ENCODE measurements at regions not wholly inside any gene's neighbourhood (a gene's known extent, or its start where the extent isn't known, plus 50 kb on each side); places are given as distances from the start of the nearest gene placed in this dataset.

DNA sequence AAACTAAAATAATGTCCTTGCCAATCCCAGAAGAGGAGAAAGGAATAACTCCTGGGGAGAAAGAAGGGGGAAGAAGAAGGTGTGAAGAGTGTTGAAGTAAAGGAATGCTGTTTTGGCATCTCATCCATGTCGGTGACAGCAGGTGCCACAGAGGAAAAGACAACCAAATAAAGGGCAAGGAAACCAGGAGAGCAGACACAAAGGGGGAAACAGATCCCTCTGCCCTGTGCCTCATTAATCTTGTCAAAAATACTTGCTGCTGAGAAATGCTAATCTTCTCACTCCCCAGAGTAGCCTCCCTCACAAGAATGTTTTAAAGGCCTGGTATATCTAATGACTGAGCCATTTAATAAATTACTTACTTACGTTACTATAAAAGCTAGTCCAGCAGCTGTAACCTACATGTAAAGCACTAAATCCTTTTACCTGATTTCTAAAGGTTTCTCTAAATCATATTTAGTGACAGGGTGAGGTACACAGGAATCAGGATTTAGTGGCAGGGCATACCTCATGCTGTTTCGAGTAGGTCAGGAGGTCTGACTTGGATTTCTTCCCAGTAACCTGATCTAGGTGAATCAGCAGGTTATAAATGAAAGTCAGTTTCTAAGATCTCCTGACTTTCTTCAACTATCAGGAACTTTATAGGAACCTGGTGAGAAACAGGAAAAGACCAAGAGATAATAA lies 377.1 kb downstream of the CENPW start:
- DNase-seq (ENCODE audit: low spot score in 2 of 2) = no peak
- H3K27ac ChIP-seq = no peak overlapping the region
- intact Hi-C loops (cut with DNase I; ENCODE audit: low total_unique reads) = no loop called here
- no peaks in the 10 kb centered on the region for H3K9me3 ChIP-seq
- no peak overlapping the region for H3K4me3 ChIP-seq
- no peaks in the 10 kb centered on the region for H3K4me1 ChIP-seq
- H3K27me3 ChIP-seq = no peaks in the 10 kb centered on the region
- H3K36me3 ChIP-seq = no peaks in the 10 kb centered on the region
- TF ChIP-seq POLR2AphosphoS5 (IDR thresholded peaks at IDR 0.05) = no peak
- no peak for TF ChIP-seq POLR2A (IDR thresholded peaks at IDR 0.05)
- TF ChIP-seq, protein P1, sequence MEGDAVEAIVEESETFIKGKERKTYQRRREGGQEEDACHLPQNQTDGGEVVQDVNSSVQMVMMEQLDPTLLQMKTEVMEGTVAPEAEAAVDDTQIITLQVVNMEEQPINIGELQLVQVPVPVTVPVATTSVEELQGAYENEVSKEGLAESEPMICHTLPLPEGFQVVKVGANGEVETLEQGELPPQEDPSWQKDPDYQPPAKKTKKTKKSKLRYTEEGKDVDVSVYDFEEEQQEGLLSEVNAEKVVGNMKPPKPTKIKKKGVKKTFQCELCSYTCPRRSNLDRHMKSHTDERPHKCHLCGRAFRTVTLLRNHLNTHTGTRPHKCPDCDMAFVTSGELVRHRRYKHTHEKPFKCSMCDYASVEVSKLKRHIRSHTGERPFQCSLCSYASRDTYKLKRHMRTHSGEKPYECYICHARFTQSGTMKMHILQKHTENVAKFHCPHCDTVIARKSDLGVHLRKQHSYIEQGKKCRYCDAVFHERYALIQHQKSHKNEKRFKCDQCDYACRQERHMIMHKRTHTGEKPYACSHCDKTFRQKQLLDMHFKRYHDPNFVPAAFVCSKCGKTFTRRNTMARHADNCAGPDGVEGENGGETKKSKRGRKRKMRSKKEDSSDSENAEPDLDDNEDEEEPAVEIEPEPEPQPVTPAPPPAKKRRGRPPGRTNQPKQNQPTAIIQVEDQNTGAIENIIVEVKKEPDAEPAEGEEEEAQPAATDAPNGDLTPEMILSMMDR (IDR thresholded peaks at IDR 0.05) = no peak

DNA sequence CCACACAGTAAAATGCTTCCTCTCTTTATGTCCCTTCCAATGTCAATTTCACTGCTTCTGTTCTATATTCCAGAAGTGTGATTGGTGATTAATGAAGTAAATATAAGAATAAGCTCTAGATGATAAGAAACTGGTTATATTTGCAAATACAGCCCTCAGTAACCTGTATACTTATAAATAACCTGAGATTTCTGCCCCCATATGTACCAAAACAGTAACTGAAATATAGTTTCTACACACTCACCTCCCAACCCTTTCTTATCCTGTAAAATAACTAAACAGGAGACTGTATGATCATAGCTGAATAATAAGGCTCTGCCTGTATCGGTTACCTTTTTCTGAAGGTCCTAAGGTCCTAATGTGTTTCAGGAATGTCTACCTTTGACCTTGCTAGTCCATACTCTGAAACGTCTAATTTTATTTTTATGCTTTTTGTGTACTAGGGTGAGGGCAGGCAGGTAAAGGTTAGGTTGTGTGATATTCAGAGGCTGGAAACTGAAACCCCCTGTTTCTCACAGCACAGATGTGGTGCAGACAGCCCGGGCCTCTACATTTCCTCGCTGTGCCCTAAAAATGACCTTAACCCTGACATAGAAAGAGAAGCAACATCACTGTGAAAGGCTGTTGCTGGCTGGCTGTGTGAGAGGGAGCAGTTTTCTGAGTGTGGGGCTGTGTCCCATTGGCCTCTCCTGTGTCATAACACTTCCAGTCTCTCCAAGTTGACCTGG lies 378.8 kb downstream of the CENPW start:
- Histone ChIP-seq H3K9me3 (no peaks in the 10 kb centered on the region), H3K4me1 (no peaks in the 10 kb centered on the region), H3K4me3 (no peak overlapping the region), H3K27me3 (no peaks in the 10 kb centered on the region), H3K27ac (no peak overlapping the region), H3K36me3 (no peaks in the 10 kb centered on the region)
- TF ChIP-seq POLR2AphosphoS5 (IDR thresholded peaks at IDR 0.05) = no peak
- TF ChIP-seq POLR2A (IDR thresholded peaks at IDR 0.05) = no peak
- TF ChIP-seq, protein P1 (IDR thresholded peaks at IDR 0.05) = no peak
- no peak for DNase-seq (ENCODE audit: low spot score in 2 of 2)
- intact Hi-C loops (cut with DNase I; ENCODE audit: low total_unique reads) = no loop called here

DNA sequence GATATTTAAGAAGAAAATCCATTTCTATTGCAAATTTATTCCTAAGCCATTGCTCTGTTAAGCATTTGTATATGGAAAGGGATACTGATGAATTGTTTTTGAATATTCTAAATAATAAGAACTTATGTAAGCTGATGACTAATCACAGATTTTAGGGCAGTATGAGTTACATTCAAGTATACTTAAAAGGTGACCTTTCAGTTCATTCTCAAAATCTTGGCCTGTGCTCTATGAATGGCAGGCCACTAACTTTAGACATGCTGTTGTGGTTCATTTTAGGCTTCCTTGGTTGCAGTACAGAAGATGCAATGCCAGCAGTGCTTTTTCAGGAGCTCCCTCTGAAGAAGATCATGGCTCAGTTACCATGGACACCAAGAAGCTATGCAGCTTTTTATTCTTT lies 380.4 kb downstream of the CENPW start:
- DNase-seq (ENCODE audit: low spot score in 2 of 2) = no peak
- TF ChIP-seq POLR2AphosphoS5 (IDR thresholded peaks at IDR 0.05) (no peak), POLR2A (IDR thresholded peaks at IDR 0.05) (no peak)
- TF ChIP-seq, protein P1 (IDR thresholded peaks at IDR 0.05) = no peak

DNA sequence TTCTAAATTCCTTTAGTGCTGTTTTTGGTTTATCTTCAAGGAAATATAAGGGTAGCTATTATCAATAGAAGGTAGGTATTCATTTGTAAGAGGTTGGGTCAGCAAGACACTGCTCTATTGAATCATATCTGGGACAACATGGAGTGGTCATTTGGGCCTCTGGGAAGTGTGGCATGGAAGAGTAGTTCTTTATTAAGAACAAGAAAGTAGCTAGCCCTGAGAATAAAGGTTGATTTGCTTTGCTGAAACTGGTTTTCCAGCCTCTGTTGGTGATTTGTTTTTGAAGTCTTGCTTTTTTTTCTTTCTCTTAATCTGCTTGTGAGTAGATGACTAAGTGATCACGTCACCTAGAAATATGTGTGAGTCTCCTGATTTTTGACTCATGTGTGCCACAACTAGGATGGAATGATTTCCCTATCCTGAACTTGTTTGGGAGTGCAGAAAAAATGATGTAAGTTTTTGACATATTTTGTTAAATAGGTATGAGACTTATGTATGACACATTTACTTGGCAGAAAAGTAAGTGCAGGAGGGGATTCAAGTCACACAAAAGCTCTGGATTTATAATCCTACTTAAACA lies 381.8 kb downstream of the CENPW start:
- no peak overlapping the region for H3K4me3 ChIP-seq
- H3K36me3 ChIP-seq = no peaks in the 10 kb centered on the region
- intact Hi-C loops (cut with DNase I; ENCODE audit: low total_unique reads) = no loop called here

More for the DNA sequence above, 380.4 kb downstream of the CENPW start:
- Histone ChIP-seq H3K27ac (no peak overlapping the region), H3K27me3 (no peaks in the 10 kb centered on the region), H3K36me3 (no peaks in the 10 kb centered on the region), H3K9me3 (no peaks in the 10 kb centered on the region), H3K4me3 (no peak overlapping the region), H3K4me1 (no peaks in the 10 kb centered on the region)
- intact Hi-C loops (cut with DNase I; ENCODE audit: low total_unique reads) = no loop called here

More for the DNA sequence above, 381.8 kb downstream of the CENPW start:
- Histone ChIP-seq H3K9me3 (peaks cover 0 to 2% of the 10 kb centered on the region in 2 donors), H3K4me1 (no peaks in the 10 kb centered on the region), H3K27ac (no peak overlapping the region), H3K27me3 (no peaks in the 10 kb centered on the region)
- TF ChIP-seq POLR2A (IDR thresholded peaks at IDR 0.05) (no peak), POLR2AphosphoS5 (IDR thresholded peaks at IDR 0.05) (no peak)
- TF ChIP-seq, protein P1 (IDR thresholded peaks at IDR 0.05) = no peak
- no peak for DNase-seq (ENCODE audit: low spot score in 2 of 2)
